Stimulated activated naive CD8-positive, alpha-beta T cell treated with anti-CD3 and anti-CD28 coated beads, Interleukin-15, Interleukin-2, amounts not matched to agents 100 ng/mL and 50 ng/mL, for 24 hours (primary cell): ENCODE measurements at regions not wholly inside any gene's neighbourhood (a gene's known extent, or its start where the extent isn't known, plus 50 kb on each side); places are given as distances from the start of the nearest gene placed in this dataset.

ENCODE experiments used
- H3K27ac Mint-ChIP-seq: one replicate; pipeline ENCODE4 v1.8.0; 2021; ENCODE audit warnings: mild to moderate bottlenecking, mixed read lengths
- H3K27me3 Mint-ChIP-seq: one replicate; pipeline ENCODE4 v1.8.0; 2021; ENCODE audit warnings: mixed read lengths
- H3K36me3 Mint-ChIP-seq: one replicate; pipeline ENCODE4 v1.8.0; 2021; ENCODE audit warnings: low read depth, mixed read lengths
- H3K4me1 Mint-ChIP-seq: one replicate; pipeline ENCODE4 v1.8.0; 2021; ENCODE audit warnings: low read depth, mixed read lengths
- H3K4me3 Mint-ChIP-seq: one replicate; pipeline ENCODE4 v1.8.0; 2021; ENCODE audit warnings: mild to moderate bottlenecking, mixed read lengths
- H3K9me3 Mint-ChIP-seq: one replicate; pipeline ENCODE4 v1.8.0; 2021; ENCODE audit warnings: mixed read lengths

DNA sequence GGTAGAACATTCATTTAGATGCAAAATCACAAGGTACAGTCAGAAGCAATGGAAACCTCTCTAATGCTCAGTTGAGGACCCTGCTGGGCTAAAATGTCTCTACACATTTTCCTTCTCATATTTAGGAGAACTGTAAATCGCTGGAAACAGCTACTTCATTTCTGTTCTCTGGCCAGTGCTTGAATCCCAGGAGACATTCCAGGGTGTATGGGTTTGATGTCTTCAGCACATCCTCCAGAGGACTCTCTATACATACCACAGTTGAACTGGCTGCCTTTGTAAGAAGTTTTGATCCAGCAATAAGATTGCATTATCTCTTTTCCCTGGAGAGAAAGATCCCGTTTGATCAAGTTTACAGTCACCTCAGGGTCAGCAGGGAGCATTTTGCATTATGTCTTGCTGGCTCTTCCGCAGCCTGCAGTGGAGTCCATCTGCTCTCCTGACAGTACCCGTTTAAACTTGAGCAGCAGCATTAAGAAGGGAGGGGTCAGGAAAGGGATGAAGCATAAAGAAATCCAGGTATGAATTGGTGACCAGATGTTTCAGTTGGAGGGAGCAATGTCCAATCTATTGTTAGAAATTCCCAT lies 676.0 kb downstream of the EPHA3 start:
- H3K27ac Mint-ChIP-seq = no peak overlapping the region
- H3K4me1 Mint-ChIP-seq = no peaks in the 10 kb centered on the region
- H3K4me3 Mint-ChIP-seq = no peak overlapping the region
- no peaks in the 10 kb centered on the region for H3K27me3 Mint-ChIP-seq
- H3K36me3 Mint-ChIP-seq = no peaks in the 10 kb centered on the region
- peaks cover 27% of the 10 kb centered on the region for H3K9me3 Mint-ChIP-seq

DNA sequence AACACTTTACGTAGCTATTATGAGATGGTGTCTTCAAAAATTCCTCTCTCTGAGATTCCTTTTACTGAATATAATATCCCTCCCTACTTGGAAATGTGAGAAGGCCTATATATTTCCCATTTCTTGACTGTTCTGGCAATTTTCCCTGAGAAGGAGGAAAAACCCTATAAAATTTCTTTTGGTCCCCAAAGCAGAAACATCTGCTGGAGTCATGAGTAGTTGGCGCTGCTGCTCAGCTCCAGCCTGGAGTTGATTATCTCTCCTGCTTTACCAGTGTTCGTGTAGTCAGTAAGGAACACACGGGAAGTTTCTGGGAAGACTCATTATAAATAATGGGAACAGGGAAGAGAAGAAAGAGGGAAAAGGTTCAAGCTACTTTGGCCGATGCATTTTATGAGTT lies 680.1 kb downstream of the EPHA3 start:
- no peak overlapping the region for H3K4me3 Mint-ChIP-seq
- H3K27ac Mint-ChIP-seq = no peak overlapping the region
- H3K36me3 Mint-ChIP-seq = no peaks in the 10 kb centered on the region
- H3K9me3 Mint-ChIP-seq = peaks cover 29% of the 10 kb centered on the region
- no peaks in the 10 kb centered on the region for H3K4me1 Mint-ChIP-seq
- H3K27me3 Mint-ChIP-seq = no peaks in the 10 kb centered on the region

DNA sequence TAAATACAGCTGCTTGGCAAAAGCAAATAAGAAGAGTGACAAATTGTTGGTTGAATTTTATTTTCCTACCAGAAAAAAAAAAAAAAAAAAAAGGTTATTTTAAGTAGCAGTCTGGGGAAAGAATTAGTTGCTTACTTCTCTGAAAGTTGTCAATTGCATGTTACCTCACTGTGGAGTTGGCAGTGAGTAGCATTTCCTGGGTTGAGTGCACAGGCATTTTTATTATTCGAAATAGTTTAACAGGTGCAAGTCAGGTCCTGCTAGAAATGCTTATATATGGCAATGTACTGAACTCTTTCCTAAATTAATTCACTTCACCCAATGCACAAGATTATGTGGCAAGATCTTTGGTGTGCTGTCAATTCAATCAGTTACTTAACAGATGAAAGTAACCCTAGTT lies 680.6 kb downstream of the EPHA3 start:
- Mint-ChIP-seq H3K27ac (no peak overlapping the region), H3K9me3 (peaks cover 29% of the 10 kb centered on the region), H3K36me3 (no peaks in the 10 kb centered on the region), H3K4me3 (no peak overlapping the region), H3K27me3 (no peaks in the 10 kb centered on the region), H3K4me1 (no peaks in the 10 kb centered on the region)

DNA sequence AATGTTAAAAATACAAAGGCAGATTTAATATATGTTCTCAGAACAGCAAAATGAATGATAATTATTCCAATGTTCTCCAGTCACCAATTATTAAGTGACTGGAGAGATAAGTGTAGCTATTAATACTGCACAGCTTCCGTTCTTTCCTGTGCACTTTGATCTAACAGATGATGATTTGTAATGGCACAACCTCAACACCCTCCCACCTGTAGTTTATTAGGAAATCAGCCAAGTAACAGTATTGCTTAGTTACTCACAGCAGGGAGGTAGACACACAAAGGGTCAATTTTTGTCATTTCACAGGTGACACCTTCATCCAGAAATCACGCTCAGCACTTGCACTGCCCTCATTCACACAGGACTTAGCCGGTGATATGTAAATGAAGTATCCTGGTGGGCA lies 688.1 kb downstream of the EPHA3 start:
- H3K4me1 Mint-ChIP-seq = no peaks in the 10 kb centered on the region
- no peaks in the 10 kb centered on the region for H3K36me3 Mint-ChIP-seq
- no peak overlapping the region for H3K4me3 Mint-ChIP-seq
- H3K9me3 Mint-ChIP-seq = peaks cover 10% of the 10 kb centered on the region
- H3K27me3 Mint-ChIP-seq = no peaks in the 10 kb centered on the region
- no peak overlapping the region for H3K27ac Mint-ChIP-seq

DNA sequence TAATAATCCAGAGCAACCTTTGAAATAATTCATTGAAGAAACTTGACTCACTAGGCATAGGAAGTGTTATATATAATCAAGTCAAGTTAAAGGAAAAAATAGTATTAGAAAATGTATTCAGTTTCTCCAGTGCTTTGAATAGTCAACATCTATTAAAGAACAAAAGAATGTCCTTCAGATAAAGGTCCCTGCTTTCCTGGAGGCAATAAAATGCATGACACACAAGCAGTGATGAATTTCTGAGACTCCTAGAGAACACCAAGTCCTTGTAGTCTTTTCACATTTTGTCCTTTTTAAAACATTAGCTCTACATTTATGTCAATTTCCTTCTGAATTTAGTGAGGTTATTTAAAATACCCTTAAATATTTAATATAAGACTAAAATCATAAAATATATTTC lies 695.5 kb downstream of the EPHA3 start:
- Mint-ChIP-seq H3K27ac (no peak overlapping the region), H3K9me3 (peaks cover 5% of the 10 kb centered on the region), H3K27me3 (no peaks in the 10 kb centered on the region), H3K36me3 (no peaks in the 10 kb centered on the region), H3K4me1 (no peaks in the 10 kb centered on the region), H3K4me3 (no peak overlapping the region)

DNA sequence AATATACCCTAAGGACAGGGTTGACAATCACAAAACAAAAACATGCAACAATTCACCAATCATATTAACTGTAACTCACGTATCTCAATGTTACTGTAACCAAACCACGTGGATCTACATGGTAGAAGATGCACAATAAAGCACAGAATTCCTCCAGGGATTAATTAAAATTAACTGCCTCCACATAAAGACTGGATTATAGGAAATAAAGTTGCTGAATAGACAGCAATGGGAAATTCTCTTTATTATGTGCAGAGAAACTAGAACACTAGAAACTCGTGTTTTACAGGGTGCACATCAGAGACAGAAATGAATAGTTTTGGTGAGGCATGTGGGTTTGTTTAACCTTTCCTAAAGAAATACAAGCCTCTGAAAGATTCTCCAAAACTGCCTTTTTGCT lies 696.3 kb downstream of the EPHA3 start:
- H3K4me1 Mint-ChIP-seq = no peaks in the 10 kb centered on the region
- H3K27ac Mint-ChIP-seq = no peak overlapping the region
- H3K4me3 Mint-ChIP-seq = no peak overlapping the region
- H3K9me3 Mint-ChIP-seq = peaks cover 5% of the 10 kb centered on the region
- H3K27me3 Mint-ChIP-seq = no peaks in the 10 kb centered on the region
- H3K36me3 Mint-ChIP-seq = no peaks in the 10 kb centered on the region

DNA sequence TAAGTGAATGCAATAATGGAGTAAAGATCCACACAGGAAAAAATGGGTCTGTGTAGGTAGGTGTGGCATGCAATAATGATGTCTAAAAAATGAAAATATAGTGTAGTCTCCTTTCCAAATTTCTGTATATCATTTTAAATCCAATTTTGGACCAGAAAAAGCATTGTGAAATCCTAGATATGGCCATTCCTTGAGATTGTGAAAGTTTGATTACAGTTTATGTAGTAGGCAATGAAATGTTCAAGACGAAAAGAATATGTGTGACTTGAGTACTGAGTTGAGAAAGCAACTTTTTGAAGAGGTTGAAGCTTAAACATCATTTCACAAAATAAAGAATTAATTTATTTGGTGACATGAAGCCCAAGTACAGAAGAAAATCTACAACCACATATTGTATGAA lies 698.7 kb downstream of the EPHA3 start:
- H3K36me3 Mint-ChIP-seq = no peaks in the 10 kb centered on the region
- peaks cover 10% of the 10 kb centered on the region for H3K9me3 Mint-ChIP-seq
- no peak overlapping the region for H3K4me3 Mint-ChIP-seq
- H3K27ac Mint-ChIP-seq = no peak overlapping the region
- no peaks in the 10 kb centered on the region for H3K27me3 Mint-ChIP-seq
- H3K4me1 Mint-ChIP-seq = no peaks in the 10 kb centered on the region

DNA sequence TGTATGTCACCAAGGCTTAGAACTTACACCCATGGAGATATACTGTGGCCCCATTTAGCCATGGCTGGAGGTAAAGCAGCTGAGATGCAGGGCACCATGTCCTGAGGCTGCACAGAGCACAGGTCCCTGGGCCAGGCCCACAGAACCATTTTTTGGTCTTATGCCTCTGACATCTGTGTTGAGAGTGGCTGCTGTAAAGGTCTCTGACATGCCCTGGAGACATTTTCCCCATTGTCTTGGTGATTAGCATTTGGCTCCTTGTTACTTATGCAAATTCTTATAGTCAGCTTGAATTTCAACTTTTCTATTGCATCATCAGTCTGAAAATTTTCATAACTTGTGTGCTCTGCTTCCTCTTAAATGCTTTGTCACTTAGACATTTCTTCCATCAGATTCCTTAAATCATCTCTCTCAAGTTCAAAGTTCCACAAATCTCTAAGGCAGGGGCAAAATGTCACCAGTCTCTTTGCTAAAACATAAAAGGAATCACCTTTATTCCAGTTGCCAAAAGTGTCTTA lies 701.3 kb downstream of the EPHA3 start:
- H3K27ac Mint-ChIP-seq = no peak overlapping the region
- no peaks in the 10 kb centered on the region for H3K27me3 Mint-ChIP-seq
- no peaks in the 10 kb centered on the region for H3K4me1 Mint-ChIP-seq
- H3K9me3 Mint-ChIP-seq = peaks cover 14% of the 10 kb centered on the region
- no peaks in the 10 kb centered on the region for H3K36me3 Mint-ChIP-seq
- H3K4me3 Mint-ChIP-seq = no peak overlapping the region

DNA sequence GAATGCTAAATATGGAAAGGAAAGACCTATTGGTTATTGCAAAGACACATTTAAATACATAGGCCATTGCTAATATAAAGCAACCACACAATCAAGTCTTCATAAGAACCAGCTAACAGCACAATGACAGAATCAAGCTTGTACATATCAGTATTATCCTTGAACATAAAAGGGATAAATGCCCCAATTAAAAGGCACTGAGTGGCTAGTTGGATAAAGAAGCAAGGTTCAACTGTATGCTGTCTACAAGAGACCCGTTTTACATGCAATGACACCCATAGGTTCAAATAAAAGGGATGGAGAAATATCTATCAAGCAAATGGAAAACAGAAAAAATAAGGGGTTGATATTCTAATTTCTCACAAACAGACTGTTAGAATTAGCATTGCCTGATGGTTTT lies 706.1 kb downstream of the EPHA3 start:
- no peaks in the 10 kb centered on the region for H3K36me3 Mint-ChIP-seq
- no peak overlapping the region for H3K27ac Mint-ChIP-seq
- no peaks in the 10 kb centered on the region for H3K27me3 Mint-ChIP-seq

DNA sequence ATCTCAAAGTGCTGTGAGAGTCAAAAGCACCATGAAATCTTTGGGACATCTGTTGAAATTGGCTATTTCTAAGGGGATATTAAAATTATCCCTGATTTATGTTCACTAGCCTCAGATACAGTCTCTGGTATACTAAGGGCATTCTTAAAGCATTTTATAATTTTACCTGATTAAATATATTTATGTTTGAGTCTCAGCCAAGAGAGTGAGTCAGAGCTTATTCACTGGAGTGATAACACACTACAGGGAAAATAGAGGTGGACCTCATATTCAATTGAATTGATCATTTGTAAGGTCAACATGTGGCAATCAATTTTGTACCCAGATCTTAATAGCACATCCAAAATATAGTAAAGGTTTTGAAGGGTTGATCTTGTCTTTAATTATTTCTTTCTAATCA lies 733.6 kb downstream of the EPHA3 start:
- H3K4me3 Mint-ChIP-seq = no peak overlapping the region
- no peaks in the 10 kb centered on the region for H3K4me1 Mint-ChIP-seq
- H3K9me3 Mint-ChIP-seq = peaks cover 17% of the 10 kb centered on the region
- H3K36me3 Mint-ChIP-seq = no peaks in the 10 kb centered on the region
- no peaks in the 10 kb centered on the region for H3K27me3 Mint-ChIP-seq
- H3K27ac Mint-ChIP-seq = no peak overlapping the region

More for the DNA sequence above, 706.1 kb downstream of the EPHA3 start:
- no peaks in the 10 kb centered on the region for H3K4me1 Mint-ChIP-seq
- peaks cover 9% of the 10 kb centered on the region for H3K9me3 Mint-ChIP-seq
- H3K4me3 Mint-ChIP-seq = no peak overlapping the region

DNA sequence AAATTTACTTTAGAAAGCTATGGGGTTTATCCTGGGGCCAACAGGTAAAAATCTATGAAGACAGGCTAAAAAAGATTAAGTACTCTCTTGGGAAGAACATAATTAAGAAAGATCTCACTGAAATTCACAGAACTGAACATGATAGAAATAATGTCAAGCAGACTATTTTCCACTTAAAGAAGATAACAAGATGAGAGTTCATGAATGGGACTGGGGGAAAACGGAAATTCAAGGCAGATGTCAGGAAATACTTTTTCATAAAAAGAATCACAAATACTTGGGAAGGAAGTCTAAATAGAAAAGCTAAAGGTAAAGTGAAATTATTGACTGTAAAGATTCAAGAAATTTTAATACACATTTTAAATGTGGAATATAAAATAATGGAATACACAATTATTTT lies 737.6 kb downstream of the EPHA3 start:
- Mint-ChIP-seq H3K27me3 (no peaks in the 10 kb centered on the region), H3K4me1 (no peaks in the 10 kb centered on the region), H3K36me3 (no peaks in the 10 kb centered on the region), H3K4me3 (no peak overlapping the region), H3K9me3 (peaks cover 13% of the 10 kb centered on the region), H3K27ac (no peak overlapping the region)

DNA sequence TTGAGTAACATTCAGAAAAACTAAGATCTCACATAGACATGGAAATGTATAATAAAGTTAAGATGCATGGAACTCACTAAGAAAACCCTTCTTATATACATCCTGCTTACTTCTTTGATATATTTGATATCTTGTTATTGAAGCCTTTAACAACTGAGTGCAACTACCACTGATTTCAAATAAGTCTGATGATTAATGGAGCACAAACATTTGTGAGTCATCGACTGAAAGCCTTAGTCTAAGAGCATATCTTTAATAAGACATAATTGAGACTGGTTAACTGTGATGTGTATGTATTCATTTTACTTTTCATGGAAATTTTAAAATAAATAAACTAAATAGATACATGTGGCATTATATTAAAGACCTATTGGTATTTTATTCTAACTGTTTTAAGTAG lies 740.5 kb downstream of the EPHA3 start:
- H3K4me3 Mint-ChIP-seq = no peak overlapping the region
- no peaks in the 10 kb centered on the region for H3K36me3 Mint-ChIP-seq
- no peak overlapping the region for H3K27ac Mint-ChIP-seq
- H3K4me1 Mint-ChIP-seq = no peaks in the 10 kb centered on the region
- H3K9me3 Mint-ChIP-seq = peaks cover 9% of the 10 kb centered on the region
- no peaks in the 10 kb centered on the region for H3K27me3 Mint-ChIP-seq

DNA sequence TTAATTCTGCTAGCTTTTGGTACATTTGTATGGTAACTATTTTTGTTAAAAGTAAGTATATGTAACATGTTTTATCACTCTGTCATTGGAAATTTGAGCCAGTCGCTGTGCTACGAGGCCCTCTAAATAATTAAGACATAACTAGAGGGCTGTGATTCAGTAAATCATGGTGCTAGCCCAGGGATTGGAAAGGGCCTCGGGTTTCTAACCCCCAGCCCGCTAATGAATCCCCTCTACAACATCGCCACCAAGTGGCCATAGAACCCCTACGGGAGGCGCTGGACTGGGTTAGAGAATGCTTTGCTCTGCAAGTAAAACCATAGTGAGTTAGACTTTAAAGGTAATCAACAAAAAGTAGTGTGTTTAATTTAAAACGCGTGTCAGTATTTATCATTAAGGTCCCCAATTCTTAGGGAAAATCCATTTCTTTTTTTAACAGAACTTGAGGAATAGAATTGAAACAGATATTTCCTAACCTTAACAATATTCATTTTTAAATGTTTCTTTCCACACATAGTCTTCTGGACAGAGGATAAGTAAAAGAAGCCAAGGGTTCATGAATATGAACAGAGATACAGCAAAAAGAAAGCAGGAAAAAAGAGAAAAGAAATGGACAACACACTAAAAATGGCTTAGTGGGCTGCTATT lies 744.7 kb downstream of the EPHA3 start:
- Mint-ChIP-seq H3K4me1 (no peaks in the 10 kb centered on the region), H3K27me3 (no peaks in the 10 kb centered on the region), H3K36me3 (no peaks in the 10 kb centered on the region), H3K27ac (no peak overlapping the region), H3K4me3 (no peak overlapping the region), H3K9me3 (peaks cover 8% of the 10 kb centered on the region)

DNA sequence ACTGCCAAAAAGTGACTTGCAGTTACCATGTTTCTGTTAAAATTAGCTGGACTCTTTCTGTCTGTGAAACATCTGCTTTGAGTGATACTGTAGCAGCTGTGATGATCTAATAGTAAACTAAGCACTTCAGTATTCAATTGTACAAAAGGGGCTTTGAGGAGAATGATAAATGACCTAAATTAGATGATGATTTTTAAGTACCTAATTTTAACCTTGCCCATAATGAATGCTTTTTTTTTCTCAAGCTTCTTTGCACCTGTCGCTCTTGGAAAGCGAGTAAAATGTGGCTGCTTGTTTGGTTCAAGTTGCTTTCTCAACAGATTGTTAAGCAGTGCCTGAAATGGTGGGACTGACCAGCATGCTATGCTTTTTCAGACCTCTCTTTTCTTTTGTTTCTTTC lies 752.3 kb downstream of the EPHA3 start:
- H3K36me3 Mint-ChIP-seq = no peaks in the 10 kb centered on the region
- no peaks in the 10 kb centered on the region for H3K27me3 Mint-ChIP-seq

DNA sequence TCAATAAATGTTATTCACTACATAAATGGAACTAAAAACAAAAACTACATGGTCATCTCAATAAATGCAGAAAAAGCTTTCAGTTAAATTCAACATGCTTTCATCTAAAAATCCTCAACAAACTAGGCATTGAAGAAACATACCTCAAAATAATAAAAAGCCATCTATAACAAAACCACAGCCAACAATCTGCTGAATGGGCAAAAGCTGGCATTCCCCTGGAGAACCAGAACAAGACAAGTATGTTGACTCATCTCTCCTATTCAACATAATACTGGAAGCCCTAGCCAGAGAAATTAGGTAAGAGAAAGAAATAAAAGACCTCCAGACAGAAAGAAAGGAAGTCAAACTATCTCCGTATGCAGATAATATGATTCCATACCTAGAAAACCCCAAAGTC lies 759.9 kb downstream of the EPHA3 start:
- Mint-ChIP-seq H3K36me3 (no peaks in the 10 kb centered on the region), H3K9me3 (peaks cover 11% of the 10 kb centered on the region), H3K4me1 (no peaks in the 10 kb centered on the region), H3K27ac (no peak overlapping the region), H3K4me3 (no peak overlapping the region), H3K27me3 (no peaks in the 10 kb centered on the region)

More for the DNA sequence above, 752.3 kb downstream of the EPHA3 start:
- Mint-ChIP-seq H3K27ac (no peak overlapping the region), H3K4me1 (no peaks in the 10 kb centered on the region), H3K4me3 (no peak overlapping the region), H3K9me3 (peaks cover 3% of the 10 kb centered on the region)

DNA sequence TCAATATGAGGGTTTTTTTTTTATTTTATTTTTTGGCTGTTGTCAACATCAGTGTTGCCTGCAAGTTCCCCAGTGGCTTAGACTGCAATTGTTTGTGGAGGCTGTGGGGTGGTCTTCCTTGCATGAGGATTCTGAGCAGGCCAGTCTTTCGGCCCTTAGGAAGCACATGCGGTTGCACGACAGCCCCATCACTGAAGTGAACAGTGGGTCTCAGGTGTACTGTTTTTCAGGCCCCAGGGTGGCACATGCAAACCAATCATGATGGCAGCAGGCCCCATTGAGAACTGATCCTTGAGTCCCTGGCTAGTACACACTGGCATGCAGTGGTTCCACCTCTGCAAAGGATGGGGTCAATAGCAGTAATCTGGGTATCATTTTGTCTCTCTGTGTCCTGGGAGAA lies 768.7 kb downstream of the EPHA3 start:
- Mint-ChIP-seq H3K9me3 (peaks cover 4% of the 10 kb centered on the region), H3K4me3 (no peak overlapping the region), H3K4me1 (no peaks in the 10 kb centered on the region), H3K27ac (no peak overlapping the region), H3K27me3 (no peaks in the 10 kb centered on the region), H3K36me3 (no peaks in the 10 kb centered on the region)
